Activated CD4-positive, alpha-beta T cell treated with anti-CD3 and anti-CD28 coated beads, Interleukin-2, amount 10 ng/mL, durations not matched to agents 7 days and 5 days (primary cell): ENCODE measurements at regions not wholly inside any gene's neighbourhood (a gene's known extent, or its start where the extent isn't known, plus 50 kb on each side); places are given as distances from the start of the nearest gene placed in this dataset.

Experiments used
- CTCF ChIA-PET: fragments of 350-600 bp; sonication (Branson Sonifier 250); formaldehyde crosslinking; loops from one replicate; lab custom pipeline; 2021; ENCODE audit warnings: antibody characterized with exemption; lab: Charles Lee
- POLR2A ChIA-PET: fragments of 350-600 bp; sonication (Branson Sonifier 250); formaldehyde crosslinking; loops from one replicate; lab custom pipeline; 2021; ENCODE audit warnings: antibody characterized with exemption; lab: Charles Lee
- DNase-seq: peaks from one replicate; pipeline ENCODE4 v3.0.0-alpha.2; 2020
- H3K27ac Mint-ChIP-seq: one replicate; pipeline ENCODE4 v1.8.0; 2021; ENCODE audit warnings: mild to moderate bottlenecking, moderate library complexity, mixed read lengths
- H3K27me3 Mint-ChIP-seq: one replicate; pipeline ENCODE4 v1.8.0; 2021; ENCODE audit warnings: mixed read lengths
- H3K36me3 Mint-ChIP-seq: one replicate; pipeline ENCODE4 v1.8.0; 2021; ENCODE audit warnings: low read depth, mixed read lengths
- H3K4me1 Mint-ChIP-seq: one replicate; pipeline ENCODE4 v1.8.0; 2021; ENCODE audit warnings: mixed read lengths
- H3K4me3 Mint-ChIP-seq: one replicate; pipeline ENCODE4 v1.8.0; 2021; ENCODE audit warnings: mild to moderate bottlenecking, moderate library complexity, mixed read lengths
- H3K9me3 Mint-ChIP-seq: one replicate; pipeline ENCODE4 v1.8.0; 2021; ENCODE audit warnings: mixed read lengths

GRCh38 chr12:43282106-43282505, 269.9 kb downstream of the ADAMTS20 start:
- H3K4me1 Mint-ChIP-seq, result no peaks in the 10 kb centered on the region
- POLR2A ChIA-PET, result no interaction called here
- no peak overlapping the region for H3K27ac Mint-ChIP-seq
- H3K4me3 Mint-ChIP-seq, result no peak overlapping the region
- no peaks in the 10 kb centered on the region for H3K9me3 Mint-ChIP-seq
- DNase-seq, result no peak
- CTCF ChIA-PET, result no interaction called here
- H3K27me3 Mint-ChIP-seq, result no peaks in the 10 kb centered on the region
- H3K36me3 Mint-ChIP-seq, result no peaks in the 10 kb centered on the region

GRCh38 chr12:43281563-43281962, 270.4 kb downstream of the ADAMTS20 start:
- Mint-ChIP-seq H3K4me3 (no peak overlapping the region), H3K9me3 (no peaks in the 10 kb centered on the region), H3K4me1 (no peaks in the 10 kb centered on the region), H3K36me3 (no peaks in the 10 kb centered on the region), H3K27ac (no peak overlapping the region), H3K27me3 (no peaks in the 10 kb centered on the region)
- POLR2A ChIA-PET, result no interaction called here
- CTCF ChIA-PET, result no interaction called here
- no peak for DNase-seq

GRCh38 chr12:43278541-43278832, 273.5 kb downstream of the ADAMTS20 start:
- POLR2A ChIA-PET, result no interaction called here
- CTCF ChIA-PET, result no interaction called here
- no peak overlapping the region for H3K4me3 Mint-ChIP-seq
- no peak overlapping the region for H3K27ac Mint-ChIP-seq
- no peaks in the 10 kb centered on the region for H3K36me3 Mint-ChIP-seq
- no peaks in the 10 kb centered on the region for H3K9me3 Mint-ChIP-seq
- H3K27me3 Mint-ChIP-seq, result no peaks in the 10 kb centered on the region
- no peaks in the 10 kb centered on the region for H3K4me1 Mint-ChIP-seq
- no peak for DNase-seq

- Mint-ChIP-seq H3K36me3 (no peaks in the 10 kb centered on the region), H3K27ac (no peak overlapping the region), H3K4me3 (no peak overlapping the region), H3K27me3 (no peaks in the 10 kb centered on the region), H3K9me3 (no peaks in the 10 kb centered on the region), H3K4me1 (no peaks in the 10 kb centered on the region)
- POLR2A ChIA-PET, result no interaction called here
- no peak for DNase-seq
- CTCF ChIA-PET, result no interaction called here
Observed at GRCh38 chr12:43277651-43278540, 274.1 kb downstream of the ADAMTS20 start.

- ChIA-PET POLR2A (no interaction called here), CTCF (no interaction called here)
- Mint-ChIP-seq H3K27ac (no peak overlapping the region), H3K4me3 (no peak overlapping the region), H3K36me3 (no peaks in the 10 kb centered on the region), H3K4me1 (no peaks in the 10 kb centered on the region), H3K9me3 (no peaks in the 10 kb centered on the region), H3K27me3 (no peaks in the 10 kb centered on the region)
- DNase-seq, result no peak
Observed at GRCh38 chr12:43273467-43273866, 278.5 kb downstream of the ADAMTS20 start.

GRCh38 chr12:43271659-43272058, 280.3 kb downstream of the ADAMTS20 start:
- H3K27ac Mint-ChIP-seq, result no peak overlapping the region
- POLR2A ChIA-PET, result no interaction called here
- H3K4me3 Mint-ChIP-seq, result no peak overlapping the region
- H3K9me3 Mint-ChIP-seq, result no peaks in the 10 kb centered on the region
- H3K36me3 Mint-ChIP-seq, result no peaks in the 10 kb centered on the region
- no peaks in the 10 kb centered on the region for H3K4me1 Mint-ChIP-seq
- no peaks in the 10 kb centered on the region for H3K27me3 Mint-ChIP-seq
- DNase-seq, result no peak
- CTCF ChIA-PET, result no interaction called here

- CTCF ChIA-PET, result no interaction called here
- no peaks in the 10 kb centered on the region for H3K9me3 Mint-ChIP-seq
- no peak overlapping the region for H3K27ac Mint-ChIP-seq
- no peak overlapping the region for H3K4me3 Mint-ChIP-seq
- H3K4me1 Mint-ChIP-seq, result no peaks in the 10 kb centered on the region
- POLR2A ChIA-PET, result no interaction called here
- H3K36me3 Mint-ChIP-seq, result no peaks in the 10 kb centered on the region
- H3K27me3 Mint-ChIP-seq, result no peaks in the 10 kb centered on the region
- no peak for DNase-seq
Observed at GRCh38 chr12:43267818-43268217, 284.2 kb downstream of the ADAMTS20 start.

GRCh38 chr12:43261701-43262100, 290.3 kb downstream of the ADAMTS20 start:
- no peaks in the 10 kb centered on the region for H3K4me1 Mint-ChIP-seq
- peaks cover 2% of the 10 kb centered on the region for H3K27me3 Mint-ChIP-seq
- no peak overlapping the region for H3K4me3 Mint-ChIP-seq
- no peaks in the 10 kb centered on the region for H3K9me3 Mint-ChIP-seq
- POLR2A ChIA-PET, result no interaction called here
- CTCF ChIA-PET, result no interaction called here
- no peak for DNase-seq
- no peaks in the 10 kb centered on the region for H3K36me3 Mint-ChIP-seq
- no peak overlapping the region for H3K27ac Mint-ChIP-seq

- no peak overlapping the region for H3K4me3 Mint-ChIP-seq
- H3K9me3 Mint-ChIP-seq, result peaks cover 2% of the 10 kb centered on the region
- POLR2A ChIA-PET, result no interaction called here
- CTCF ChIA-PET, result no interaction called here
- H3K27me3 Mint-ChIP-seq, result peaks cover 2% of the 10 kb centered on the region
- no peaks in the 10 kb centered on the region for H3K36me3 Mint-ChIP-seq
- no peaks in the 10 kb centered on the region for H3K4me1 Mint-ChIP-seq
- DNase-seq, result no peak
- no peak overlapping the region for H3K27ac Mint-ChIP-seq
Observed at GRCh38 chr12:43255522-43256111, 296.4 kb downstream of the ADAMTS20 start.

- CTCF ChIA-PET, result no interaction called here
- H3K9me3 Mint-ChIP-seq, result peaks cover 2% of the 10 kb centered on the region
- H3K27me3 Mint-ChIP-seq, result no peaks in the 10 kb centered on the region
- H3K36me3 Mint-ChIP-seq, result no peaks in the 10 kb centered on the region
- H3K4me3 Mint-ChIP-seq, result no peak overlapping the region
- POLR2A ChIA-PET, result no interaction called here
- no peak for DNase-seq
- no peaks in the 10 kb centered on the region for H3K4me1 Mint-ChIP-seq
- no peak overlapping the region for H3K27ac Mint-ChIP-seq
Observed at GRCh38 chr12:43252585-43252984, 299.4 kb downstream of the ADAMTS20 start.

GRCh38 chr12:43245947-43246346, 306.1 kb downstream of the ADAMTS20 start:
- Mint-ChIP-seq H3K4me3 (no peak overlapping the region), H3K27ac (no peak overlapping the region), H3K4me1 (no peaks in the 10 kb centered on the region), H3K9me3 (no peaks in the 10 kb centered on the region), H3K27me3 (no peaks in the 10 kb centered on the region), H3K36me3 (no peaks in the 10 kb centered on the region)
- CTCF ChIA-PET, result no interaction called here
- POLR2A ChIA-PET, result no interaction called here
- DNase-seq, result no peak

- no peak for DNase-seq
- CTCF ChIA-PET, result no interaction called here
- Mint-ChIP-seq H3K27ac (no peak overlapping the region), H3K9me3 (no peaks in the 10 kb centered on the region), H3K4me3 (no peak overlapping the region), H3K4me1 (no peaks in the 10 kb centered on the region), H3K27me3 (no peaks in the 10 kb centered on the region), H3K36me3 (no peaks in the 10 kb centered on the region)
- POLR2A ChIA-PET, result no interaction called here
Observed at GRCh38 chr12:43241986-43242385, 310.0 kb downstream of the ADAMTS20 start.

GRCh38 chr12:43238281-43238680, 313.7 kb downstream of the ADAMTS20 start:
- H3K4me1 Mint-ChIP-seq, result no peaks in the 10 kb centered on the region
- ChIA-PET POLR2A (no interaction called here), CTCF (no interaction called here)
- H3K27ac Mint-ChIP-seq, result no peak overlapping the region
- H3K36me3 Mint-ChIP-seq, result no peaks in the 10 kb centered on the region
- no peak overlapping the region for H3K4me3 Mint-ChIP-seq
- no peaks in the 10 kb centered on the region for H3K27me3 Mint-ChIP-seq
- H3K9me3 Mint-ChIP-seq, result peaks cover 3% of the 10 kb centered on the region
- no peak for DNase-seq
